Adrenal gland (tissue), 9 donors: ENCODE measurements at regions not wholly inside any gene's neighbourhood (a gene's known extent, or its start where the extent isn't known, plus 50 kb on each side); places are given as distances from the start of the nearest gene placed in this dataset.

Experiments used
- DNase-seq, 7 donors: peaks; one replicate each; pipeline ENCODE4 v3.0.0-alpha.2; 2019 to 2020
- H3K27ac ChIP-seq, 5 donors: fragments of 200-600 bp; sonication (generic) in 4 of 5; 1 replicate in 3 of 5; 2 replicates in 2 of 5; pipeline versions ENCODE4 v1.5.1 to v1.8.0; 2016 to 2020; ENCODE audit warnings: mild to moderate bottlenecking in 1 of 5
- H3K27me3 ChIP-seq: fragments of 200-600 bp; 2 replicates; pipeline ENCODE4 v1.8.0; 2021
- H3K36me3 ChIP-seq, 2 donors: fragments of 200-600 bp; replicated peaks in 1 of 2; 1 replicate in 1 of 2; 2 replicates in 1 of 2; pipeline versions ENCODE4 v1.5.1 to v1.8.0; 2018 to 2022
- H3K4me1 ChIP-seq, 2 donors: fragments of 200-600 bp; replicated peaks in 1 of 2; 1 replicate in 1 of 2; 2 replicates in 1 of 2; pipeline versions ENCODE4 v1.5.1 to v1.8.0; 2018 to 2021
- H3K4me3 ChIP-seq, 4 donors: fragments of 200-600 bp; sonication (generic) in 3 of 4; one replicate each; pipeline ENCODE4 v1.5.1; 2016 to 2018
- H3K9me3 ChIP-seq, 3 donors: fragments of 200-600 bp; sonication (generic) in 1 of 3; replicated peaks in 1 of 3; 1 replicate in 2 of 3; 2 replicates in 1 of 3; pipeline versions ENCODE4 v1.5.1 to v1.8.0; 2016 to 2021
- POLR2A ChIP-seq, 2 donors: fragments of 450-650 bp; IDR thresholded peaks; one replicate each; pipeline ENCODE4 v1.6.1; 2017; ENCODE audit warnings: antibody characterized with exemption in 2 of 2, mild to moderate bottlenecking in 2 of 2, moderate library complexity in 1 of 2
- WGBS, 4 donors: extraction: QIAGEN DNeasy Blood & Tissue Kit in 2 of 4; methylation state at CpG; one replicate each; pipeline versions ENCODE4 v1.1.5 to v1.1.7; 2013 to 2017; 5-methylcytosine and 5-hydroxymethylcytosine counted together
- intact Hi-C, 2 donors: fragments of 100-400 bp; cut with DNase I; formaldehyde crosslinking; loops; one replicate each; pipeline versions ENCODE4 v1.14.1 to v1.15.0; 2022 to 2023
- TF ChIP-seq, protein P1 (sequence below), 6 experiments: fragments of 450-650 bp in 4 of 6; fragments of 200-600 bp in 2 of 6; sonication (generic) in 1 of 6; IDR thresholded peaks; 1 replicate in 5 of 6; 2 replicates in 1 of 6; pipeline versions ENCODE4 v1.5.1 to v1.8.0; 2016 to 2021; ENCODE audit warnings: antibody characterized with exemption in 6 of 6, mild to moderate bottlenecking in 2 of 6, moderate library complexity in 1 of 6
- donor health status: healthy with polysubstance abuse.
- donor health status: Bipolar disorder and iron deficiency.
- donor health status: DM: yes; HTN: yes; CAD: no.
- donor health status: DM: no; HTN: no; CAD: no.
- donor health status: DM: no; HTN: no; CAD: no.

GRCh38 chr1:198809247-198809646, 170.4 kb downstream of the PTPRC start:
- TF ChIP-seq POLR2A (IDR thresholded peaks at IDR 0.05), result no peak
- TF ChIP-seq, protein P1, sequence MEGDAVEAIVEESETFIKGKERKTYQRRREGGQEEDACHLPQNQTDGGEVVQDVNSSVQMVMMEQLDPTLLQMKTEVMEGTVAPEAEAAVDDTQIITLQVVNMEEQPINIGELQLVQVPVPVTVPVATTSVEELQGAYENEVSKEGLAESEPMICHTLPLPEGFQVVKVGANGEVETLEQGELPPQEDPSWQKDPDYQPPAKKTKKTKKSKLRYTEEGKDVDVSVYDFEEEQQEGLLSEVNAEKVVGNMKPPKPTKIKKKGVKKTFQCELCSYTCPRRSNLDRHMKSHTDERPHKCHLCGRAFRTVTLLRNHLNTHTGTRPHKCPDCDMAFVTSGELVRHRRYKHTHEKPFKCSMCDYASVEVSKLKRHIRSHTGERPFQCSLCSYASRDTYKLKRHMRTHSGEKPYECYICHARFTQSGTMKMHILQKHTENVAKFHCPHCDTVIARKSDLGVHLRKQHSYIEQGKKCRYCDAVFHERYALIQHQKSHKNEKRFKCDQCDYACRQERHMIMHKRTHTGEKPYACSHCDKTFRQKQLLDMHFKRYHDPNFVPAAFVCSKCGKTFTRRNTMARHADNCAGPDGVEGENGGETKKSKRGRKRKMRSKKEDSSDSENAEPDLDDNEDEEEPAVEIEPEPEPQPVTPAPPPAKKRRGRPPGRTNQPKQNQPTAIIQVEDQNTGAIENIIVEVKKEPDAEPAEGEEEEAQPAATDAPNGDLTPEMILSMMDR (IDR thresholded peaks at IDR 0.05), result no peak
- Histone ChIP-seq H3K36me3 (no peaks in the 10 kb centered on the region), H3K4me3 (no peak overlapping the region), H3K27me3 (no peaks in the 10 kb centered on the region), H3K9me3 (no peaks in the 10 kb centered on the region), H3K27ac (no peak overlapping the region), H3K4me1 (no peaks in the 10 kb centered on the region)
- no peak for DNase-seq
- intact Hi-C loops, result no loop called here
- WGBS, 4 donors, result 68 to 76% (median 71%) methylated on average over 1 of the region's 1 CpG

GRCh38 chr1:198811449-198811848, 172.6 kb downstream of the PTPRC start:
- no peaks in the 10 kb centered on the region for H3K27me3 ChIP-seq
- DNase-seq, result no peak
- H3K4me3 ChIP-seq, result no peak overlapping the region
- H3K36me3 ChIP-seq, result no peaks in the 10 kb centered on the region
- H3K27ac ChIP-seq, result no peak overlapping the region
- WGBS, 4 donors, result 50 to 68% (median 58%) methylated on average over 3 of the region's 3 CpGs
- TF ChIP-seq POLR2A (IDR thresholded peaks at IDR 0.05), result no peak
- TF ChIP-seq, protein P1 (IDR thresholded peaks at IDR 0.05), result no peak
- no peaks in the 10 kb centered on the region for H3K4me1 ChIP-seq
- intact Hi-C loops, result no loop called here
- no peaks in the 10 kb centered on the region for H3K9me3 ChIP-seq

DNA sequence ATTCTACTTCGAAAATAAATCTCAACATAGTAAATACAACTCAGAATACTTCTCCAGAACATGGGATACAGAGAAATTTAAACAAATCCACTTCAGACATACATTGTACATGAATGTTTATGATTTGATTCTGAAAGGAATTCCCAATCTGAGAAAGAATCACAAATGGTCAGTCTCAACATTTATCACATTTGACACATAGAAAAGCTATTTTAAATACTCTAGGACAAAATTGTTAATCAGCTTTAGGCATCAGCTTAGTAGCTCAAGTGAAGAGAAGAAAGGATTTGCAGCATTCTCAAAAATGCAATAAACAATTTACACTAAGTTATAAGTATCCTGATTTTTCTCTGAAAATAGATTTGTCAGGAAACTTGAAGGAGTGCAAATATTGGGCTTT, 184.8 kb downstream of the PTPRC start:
- Histone ChIP-seq H3K27me3 (no peaks in the 10 kb centered on the region), H3K4me1 (no peaks in the 10 kb centered on the region), H3K9me3 (no peaks in the 10 kb centered on the region), H3K4me3 (no peak overlapping the region), H3K36me3 (no peaks in the 10 kb centered on the region), H3K27ac (no peak overlapping the region)
- TF ChIP-seq, protein P1 (IDR thresholded peaks at IDR 0.05), result no peak
- TF ChIP-seq POLR2A (IDR thresholded peaks at IDR 0.05), result no peak
- intact Hi-C loops, result no loop called here
- no peak for DNase-seq
- 65 to 75% (median 71%) methylated on average over 1 of the region's 1 CpG for WGBS, 4 donors

DNA sequence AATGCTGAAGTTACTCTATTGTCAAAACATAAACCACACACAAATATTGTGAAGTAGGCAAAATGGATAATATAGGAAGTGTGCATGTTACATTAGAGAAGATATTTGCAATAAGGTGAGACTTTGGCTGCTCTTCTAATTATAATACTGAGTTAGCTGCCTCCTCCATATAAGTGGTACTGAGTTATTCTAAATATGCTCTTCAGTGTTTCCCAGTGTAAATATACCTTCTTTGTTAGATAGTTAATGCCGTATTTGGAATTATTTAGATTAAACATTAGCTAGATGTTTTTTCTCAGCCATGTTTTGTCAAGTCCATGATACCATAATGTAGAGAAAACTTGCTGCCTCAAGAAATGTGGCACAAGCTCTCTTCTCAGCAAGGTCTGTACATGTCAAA, 186.4 kb downstream of the PTPRC start:
- H3K4me1 ChIP-seq, result no peaks in the 10 kb centered on the region
- no peak for DNase-seq
- H3K9me3 ChIP-seq, result no peaks in the 10 kb centered on the region
- no peaks in the 10 kb centered on the region for H3K27me3 ChIP-seq
- intact Hi-C loops, result no loop called here
- 81 to 91% (median 89%) methylated on average over 1 of the region's 1 CpG for WGBS, 4 donors
- TF ChIP-seq, protein P1 (IDR thresholded peaks at IDR 0.05), result no peak
- TF ChIP-seq POLR2A (IDR thresholded peaks at IDR 0.05), result no peak
- no peak overlapping the region for H3K4me3 ChIP-seq
- no peak overlapping the region for H3K27ac ChIP-seq
- H3K36me3 ChIP-seq, result no peaks in the 10 kb centered on the region
